Left kidney (tissue), 1 donor: ENCODE measurements at regions not wholly inside any gene's neighbourhood (a gene's known extent, or its start where the extent isn't known, plus 50 kb on each side); places are given as distances from the start of the nearest gene placed in this dataset.
"Not testable (repeated sequence)": the region's sequence is repeated elsewhere in the genome, so short reads cannot be mapped to it uniquely, and the experiment has no call there.

ENCODE experiments used
- DNase-seq: peaks from one replicate; pipeline ENCODE4 v3.0.0-alpha.2; 2013

DNA sequence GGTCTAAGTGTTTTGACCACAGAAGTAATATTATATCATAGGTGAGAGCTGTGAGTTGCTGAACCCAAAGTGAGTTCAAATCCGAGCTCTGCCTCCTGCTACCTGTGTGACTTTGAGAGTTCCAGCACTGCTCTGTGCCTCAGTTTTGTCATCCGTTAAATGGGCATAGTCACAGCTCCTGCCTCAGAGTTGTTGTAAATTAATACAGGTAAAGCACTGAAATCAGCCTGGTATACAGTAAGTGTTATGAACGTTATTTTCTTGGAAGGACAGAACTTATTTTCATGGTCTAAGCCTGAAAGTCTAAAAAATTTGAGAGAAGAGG lies 65.4 kb upstream of the ZNF195 start:
- DNase-seq, result not testable (repeated sequence)

DNA sequence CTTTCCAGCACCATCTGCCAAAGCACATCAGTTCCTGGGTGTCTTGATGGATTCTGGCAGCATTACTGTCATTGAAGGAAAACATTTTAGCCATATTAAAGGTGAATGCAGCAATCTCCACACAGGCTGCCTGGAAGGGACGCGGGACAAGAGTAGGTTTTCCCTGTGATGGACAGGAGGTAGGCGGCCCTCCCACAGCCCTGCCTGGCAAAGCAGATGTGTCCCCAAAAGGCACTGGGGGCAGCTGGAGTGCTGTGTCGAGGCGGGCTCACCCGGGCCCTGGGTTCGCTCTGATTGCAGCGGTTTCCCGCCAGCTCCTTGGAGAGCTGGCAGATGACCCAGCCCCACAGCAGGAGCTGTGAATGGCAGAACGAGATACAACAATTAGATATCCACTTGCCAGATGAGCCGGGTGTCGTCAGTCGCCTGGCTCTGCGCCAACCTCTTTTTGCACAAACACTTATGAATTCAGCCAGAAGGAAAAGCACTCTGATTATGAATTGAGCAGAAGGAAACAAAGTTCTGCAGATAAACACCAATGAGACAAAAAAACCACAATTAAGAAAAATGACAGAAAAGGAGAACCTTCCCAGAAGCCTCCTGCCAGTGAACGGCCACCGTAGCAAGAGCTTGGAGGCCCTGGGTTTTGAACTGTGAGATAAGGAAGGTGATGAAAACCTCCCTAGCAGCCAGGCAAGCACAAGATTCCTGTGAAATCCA lies 64.9 kb upstream of the ZNF195 start:
- not testable (repeated sequence) for DNase-seq

DNA sequence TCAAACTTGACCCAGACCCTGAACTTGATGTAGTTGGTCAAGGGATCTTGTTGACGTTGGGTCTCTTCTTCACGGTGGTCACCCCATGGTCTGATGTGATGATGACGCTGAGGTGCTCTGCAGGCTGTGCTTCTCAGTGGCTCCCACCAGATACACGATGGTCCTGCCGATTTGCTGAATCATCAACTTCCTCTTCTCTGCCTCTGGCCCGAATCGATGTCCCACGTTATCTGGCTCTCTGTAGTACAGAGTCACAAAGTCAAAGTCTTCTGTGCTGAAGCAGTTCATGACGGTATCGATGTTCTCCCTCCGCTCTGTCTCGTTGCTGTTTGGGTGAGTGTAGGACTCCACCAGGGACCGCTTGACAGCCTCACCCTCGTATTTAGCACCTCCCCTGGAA lies 58.5 kb upstream of the ZNF195 start:
- DNase-seq, result not testable (repeated sequence)

GRCh38 chr11:3434976-3435375 lies 56.0 kb upstream of the ZNF195 start:
- DNase-seq, result no peak

- not testable (repeated sequence) for DNase-seq
Measured at GRCh38 chr11:3429191-3429590, 50.2 kb upstream of the ZNF195 start.
